ENCODE measurements at regions not wholly inside any gene's neighbourhood (a gene's known extent, or its start where the extent isn't known, plus 50 kb on each side); places are given as distances from the start of the nearest gene placed in this dataset.

DNA sequence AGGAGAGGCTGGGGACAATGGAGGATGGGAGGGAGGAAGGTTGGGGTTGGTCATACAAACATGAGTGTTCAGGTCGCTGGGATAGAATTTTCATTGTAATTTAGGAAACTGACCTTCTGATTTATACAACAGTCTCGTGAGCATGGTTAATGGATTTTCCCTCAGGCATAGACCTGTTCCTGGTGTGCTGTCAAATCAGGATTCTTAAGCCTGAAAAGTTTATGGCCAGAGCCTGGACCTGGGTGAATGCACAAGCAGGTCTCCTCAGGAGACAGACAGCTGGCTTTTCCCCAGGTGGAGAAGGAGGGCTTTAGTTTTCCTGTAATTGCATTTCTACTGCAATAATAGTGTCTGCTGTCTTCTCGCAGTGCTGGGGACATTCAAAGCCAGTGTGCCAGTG lies 338.0 kb downstream of the SHQ1 start:
- TF ChIP-seq, protein P1, sequence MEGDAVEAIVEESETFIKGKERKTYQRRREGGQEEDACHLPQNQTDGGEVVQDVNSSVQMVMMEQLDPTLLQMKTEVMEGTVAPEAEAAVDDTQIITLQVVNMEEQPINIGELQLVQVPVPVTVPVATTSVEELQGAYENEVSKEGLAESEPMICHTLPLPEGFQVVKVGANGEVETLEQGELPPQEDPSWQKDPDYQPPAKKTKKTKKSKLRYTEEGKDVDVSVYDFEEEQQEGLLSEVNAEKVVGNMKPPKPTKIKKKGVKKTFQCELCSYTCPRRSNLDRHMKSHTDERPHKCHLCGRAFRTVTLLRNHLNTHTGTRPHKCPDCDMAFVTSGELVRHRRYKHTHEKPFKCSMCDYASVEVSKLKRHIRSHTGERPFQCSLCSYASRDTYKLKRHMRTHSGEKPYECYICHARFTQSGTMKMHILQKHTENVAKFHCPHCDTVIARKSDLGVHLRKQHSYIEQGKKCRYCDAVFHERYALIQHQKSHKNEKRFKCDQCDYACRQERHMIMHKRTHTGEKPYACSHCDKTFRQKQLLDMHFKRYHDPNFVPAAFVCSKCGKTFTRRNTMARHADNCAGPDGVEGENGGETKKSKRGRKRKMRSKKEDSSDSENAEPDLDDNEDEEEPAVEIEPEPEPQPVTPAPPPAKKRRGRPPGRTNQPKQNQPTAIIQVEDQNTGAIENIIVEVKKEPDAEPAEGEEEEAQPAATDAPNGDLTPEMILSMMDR (IDR thresholded peaks at IDR 0.05): no peak
- no peak for TF ChIP-seq POLR2A (IDR thresholded peaks at IDR 0.05)

Measured in gastroesophageal sphincter (tissue), 3 donors.